Karpas-422 (cell line): ENCODE measurements at regions not wholly inside any gene's neighbourhood (a gene's known extent, or its start where the extent isn't known, plus 50 kb on each side); places are given as distances from the start of the nearest gene placed in this dataset.

Experiments used
- DNase-seq: peaks from one replicate; pipeline ENCODE4 v3.0.0-alpha.2; 2015
- H2AFZ ChIP-seq: fragments of 200-600 bp; sonication (generic); 2 replicates; pipeline ENCODE4 v1.6.1; 2014; ENCODE audit warnings: antibody characterized with exemption, low read length, mixed read lengths
- H3K27ac ChIP-seq: fragments of 200-600 bp; sonication (generic); 2 replicates; pipeline ENCODE4 v1.5.1; 2014; ENCODE audit warnings: mild to moderate bottlenecking, low read length, moderate library complexity
- H3K27me3 ChIP-seq: fragments of 200-600 bp; sonication (generic); 2 replicates; pipeline ENCODE4 v1.6.1; 2014; ENCODE audit warnings: low read length, mixed read lengths
- H3K36me3 ChIP-seq: fragments of 200-600 bp; sonication (generic); 2 replicates; pipeline ENCODE4 v1.6.1; 2014; ENCODE audit warnings: low read length, mixed read lengths; ENCODE audit not compliant: insufficient read depth
- H3K4me1 ChIP-seq: fragments of 200-600 bp; sonication (generic); 2 replicates; pipeline ENCODE4 v1.6.1; 2014; ENCODE audit warnings: mild to moderate bottlenecking, low read length, mixed read lengths
- H3K4me2 ChIP-seq: fragments of 200-600 bp; sonication (generic); 2 replicates; pipeline ENCODE4 v1.6.1; 2014; ENCODE audit warnings: low read length, low read depth, mild to moderate bottlenecking; ENCODE audit not compliant: poor library complexity, severe bottlenecking
- H3K4me3 ChIP-seq: fragments of 200-600 bp; sonication (generic); 2 replicates; pipeline ENCODE4 v1.5.1; 2014; ENCODE audit warnings: mild to moderate bottlenecking, antibody characterized with exemption, low read length, mixed read lengths
- H3K79me2 ChIP-seq: fragments of 200-600 bp; sonication (generic); 2 replicates; pipeline ENCODE4 v1.6.1; 2014; ENCODE audit warnings: mild to moderate bottlenecking, low read length, mixed read lengths
- H3K9ac ChIP-seq: fragments of 200-600 bp; sonication (generic); 2 replicates; pipeline ENCODE4 v1.6.0; 2014; ENCODE audit warnings: low read length
- H3K9me2 ChIP-seq: fragments of 200-600 bp; sonication (generic), shearing (Covaris generic); replicated peaks from 2 replicates; pipeline ENCODE4 v1.6.0; 2014; ENCODE audit warnings: mild to moderate bottlenecking, low read length, moderate library complexity; ENCODE audit not compliant: insufficient read depth
- H3K9me3 ChIP-seq: fragments of 300-700, 200-600 bp; sonication (generic); 2 replicates; pipeline ENCODE4 v1.6.1; 2014; ENCODE audit warnings: low read length, mixed read lengths
- H4K20me1 ChIP-seq: fragments of 200-600 bp; sonication (generic); 2 replicates; pipeline ENCODE4 v1.6.1; 2014; ENCODE audit warnings: mild to moderate bottlenecking, antibody characterized with exemption, low read length, low read depth; ENCODE audit not compliant: insufficient read depth

DNA sequence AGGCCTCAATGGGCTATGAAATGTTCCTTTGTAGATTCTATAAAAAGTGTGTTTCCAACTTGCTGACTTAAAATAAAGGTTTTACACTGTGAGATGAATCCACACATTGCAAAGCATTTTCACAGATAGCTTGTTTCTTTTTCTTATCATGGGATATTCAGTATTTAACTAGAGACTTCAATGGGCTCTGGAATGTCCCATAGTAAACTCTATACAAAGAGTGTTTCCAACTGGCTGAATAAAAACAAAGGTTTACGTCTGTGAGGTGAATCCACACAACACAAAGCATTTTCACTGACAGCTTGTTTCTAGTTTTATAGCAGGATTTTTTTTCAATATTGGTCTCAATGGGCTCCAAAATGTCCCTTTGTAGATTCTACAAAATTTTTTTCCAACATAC, 550.1 kb downstream of the KCNJ18 start:
- Histone ChIP-seq H3K4me2 (no peak overlapping the region), H2AFZ (no peak overlapping the region), H3K9ac (no peak overlapping the region), H3K4me1 (no peaks in the 10 kb centered on the region), H3K36me3 (peaks cover 7% of the 10 kb centered on the region; the same call in 1 of the 2 replicates), H3K79me2 (no peaks in the 10 kb centered on the region), H3K27ac (no peak overlapping the region), H3K9me2 (no peaks in the 10 kb centered on the region), H3K9me3 (no peaks in the 10 kb centered on the region; the same call in none of the 2 replicates), H4K20me1 (no peaks in the 10 kb centered on the region), H3K27me3 (no peaks in the 10 kb centered on the region), H3K4me3 (no peak overlapping the region)
- DNase-seq, result no peak

DNA sequence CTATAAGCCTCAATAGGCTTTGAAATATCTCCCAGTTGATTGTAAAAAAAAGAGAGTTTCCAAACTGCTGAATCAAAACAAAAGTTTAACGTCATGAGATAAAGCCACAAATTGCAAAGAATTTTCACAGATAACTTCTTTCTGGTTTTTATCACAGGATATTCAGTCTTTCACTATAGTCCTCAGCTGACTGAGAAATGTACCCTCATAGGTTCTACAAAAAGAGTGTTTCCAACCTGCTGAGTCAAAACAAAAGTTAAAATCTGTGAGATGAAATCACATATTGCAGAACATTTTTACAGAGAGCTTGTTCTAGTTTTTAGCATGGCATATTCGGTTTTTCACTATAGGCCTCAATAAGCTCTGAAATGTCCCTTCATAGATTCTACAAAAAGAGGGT, 559.2 kb downstream of the KCNJ18 start:
- Histone ChIP-seq H3K4me1 (no peaks in the 10 kb centered on the region), H3K27me3 (no peaks in the 10 kb centered on the region), H4K20me1 (no peaks in the 10 kb centered on the region), H3K27ac (no peak overlapping the region), H3K4me2 (no peak overlapping the region), H3K9ac (no peak overlapping the region), H3K4me3 (no peak overlapping the region), H2AFZ (peak overlapping the region; percentile 44), H3K36me3 (peaks cover 14% of the 10 kb centered on the region; the same call in 1 of the 2 replicates), H3K79me2 (no peaks in the 10 kb centered on the region), H3K9me2 (no peaks in the 10 kb centered on the region), H3K9me3 (peaks cover 38% of the 10 kb centered on the region)
- no peak for DNase-seq

DNA sequence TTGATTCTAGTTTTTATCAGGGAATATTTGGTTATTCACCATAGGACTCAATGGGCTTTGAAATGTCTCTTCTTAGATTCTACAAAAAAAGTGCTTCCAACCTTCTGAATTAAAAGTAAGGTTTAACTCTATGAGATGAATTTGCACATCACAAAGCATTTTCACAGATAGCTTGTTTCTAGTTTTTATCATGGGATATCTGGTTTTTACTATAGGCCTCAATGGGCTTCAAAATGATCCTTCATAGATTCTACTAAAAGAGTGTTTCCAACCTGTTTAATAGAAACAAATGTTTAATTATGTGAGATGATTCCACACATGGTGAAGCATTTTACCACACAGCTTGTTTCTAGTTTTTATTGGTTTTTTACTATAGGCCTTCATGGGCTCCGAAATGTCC, 560.7 kb downstream of the KCNJ18 start:
- Histone ChIP-seq H3K4me1 (no peaks in the 10 kb centered on the region), H3K79me2 (no peaks in the 10 kb centered on the region), H2AFZ (peak overlapping the region; percentile 70; the same call in 1 of the 2 replicates), H3K9me2 (no peaks in the 10 kb centered on the region), H3K4me2 (no peak overlapping the region), H3K27me3 (no peaks in the 10 kb centered on the region), H3K9me3 (peaks cover 39% of the 10 kb centered on the region), H3K9ac (no peak overlapping the region), H3K4me3 (no peak overlapping the region), H4K20me1 (no peaks in the 10 kb centered on the region), H3K27ac (no peak overlapping the region), H3K36me3 (peaks cover 14% of the 10 kb centered on the region; the same call in 1 of the 2 replicates)
- DNase-seq, result no peak

DNA sequence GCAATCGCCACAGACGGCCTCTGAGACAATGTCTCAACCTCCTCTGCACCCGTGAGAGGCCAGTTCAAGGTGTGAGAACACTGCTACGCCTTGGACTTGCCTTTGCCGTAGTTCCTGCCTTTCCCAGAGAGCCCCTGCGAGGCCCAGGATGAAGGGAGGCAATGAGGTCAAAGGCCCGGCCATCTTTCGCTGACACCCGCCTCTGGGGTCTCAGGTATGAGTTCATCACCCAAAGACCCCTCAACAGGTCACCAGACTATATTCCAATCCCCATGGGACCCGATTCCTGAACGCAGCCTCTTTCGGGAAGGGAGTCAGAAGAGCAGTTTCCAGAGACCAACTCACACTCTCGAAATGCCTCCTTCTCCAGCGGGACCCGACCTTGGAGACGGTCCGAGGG, 573.5 kb downstream of the KCNJ18 start:
- Histone ChIP-seq H3K79me2 (no peaks in the 10 kb centered on the region), H3K9ac (no peak overlapping the region), H3K36me3 (no peaks in the 10 kb centered on the region; the same call in 1 of the 2 replicates), H3K9me3 (no peaks in the 10 kb centered on the region), H4K20me1 (no peaks in the 10 kb centered on the region), H3K4me2 (no peak overlapping the region), H2AFZ (no peak overlapping the region), H3K9me2 (no peaks in the 10 kb centered on the region), H3K27ac (no peak overlapping the region), H3K4me1 (no peaks in the 10 kb centered on the region), H3K27me3 (no peaks in the 10 kb centered on the region), H3K4me3 (no peak overlapping the region)
- no peak for DNase-seq

DNA sequence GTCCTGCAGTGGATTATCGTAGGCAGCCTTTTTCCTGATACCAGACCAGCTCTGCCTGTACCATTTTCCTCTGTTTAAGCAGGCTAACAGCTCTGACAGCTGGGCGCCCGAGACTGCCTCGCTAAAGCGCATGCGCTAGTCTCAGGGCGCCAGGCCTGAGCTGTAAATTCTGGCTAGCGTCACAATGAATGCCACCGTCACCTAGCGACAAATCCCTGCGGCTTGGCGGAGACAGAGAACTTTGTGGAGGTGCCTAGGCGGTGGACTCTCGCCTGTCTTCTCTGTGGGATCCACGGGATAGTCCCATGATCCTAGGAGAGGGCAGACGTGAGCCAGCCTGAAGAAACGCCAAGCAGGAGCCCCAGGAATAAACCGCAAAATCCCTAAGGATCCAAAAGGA, 573.9 kb downstream of the KCNJ18 start:
- no peak overlapping the region for H3K9ac ChIP-seq
- no peak for DNase-seq

DNA sequence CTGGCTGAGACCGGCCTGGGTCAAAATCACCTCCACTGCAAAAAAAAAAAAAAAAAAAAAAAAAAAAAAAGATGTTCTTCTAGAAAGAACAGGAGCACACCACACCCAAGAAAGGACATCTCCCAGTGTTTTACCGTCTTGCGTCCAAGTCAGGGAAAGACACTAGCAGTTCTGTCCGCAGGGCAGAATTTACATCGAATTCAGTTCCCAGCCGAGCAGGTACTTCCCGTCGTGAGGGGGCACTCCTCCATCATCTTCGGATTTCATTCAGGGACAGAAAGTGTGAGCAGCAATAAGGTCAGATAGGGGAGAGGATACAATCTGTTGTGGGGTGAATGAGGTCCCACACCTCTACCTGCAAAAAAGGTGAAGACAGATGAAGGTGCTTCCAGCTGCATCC, 574.7 kb downstream of the KCNJ18 start:
- H3K4me2 ChIP-seq, result no peak overlapping the region
- H3K27me3 ChIP-seq, result no peaks in the 10 kb centered on the region
- H3K79me2 ChIP-seq, result no peaks in the 10 kb centered on the region
- H3K4me1 ChIP-seq, result no peaks in the 10 kb centered on the region
- no peak overlapping the region for H3K27ac ChIP-seq
- no peaks in the 10 kb centered on the region; the same call in 1 of the 2 replicates for H3K36me3 ChIP-seq
- H3K9me3 ChIP-seq, result no peaks in the 10 kb centered on the region
- DNase-seq, result peak; percentile 39
- H2AFZ ChIP-seq, result no peak overlapping the region
- no peak overlapping the region for H3K4me3 ChIP-seq
- no peaks in the 10 kb centered on the region for H4K20me1 ChIP-seq
- no peak overlapping the region for H3K9ac ChIP-seq
- no peaks in the 10 kb centered on the region for H3K9me2 ChIP-seq

More for the DNA sequence above, 573.9 kb downstream of the KCNJ18 start:
- H3K36me3 ChIP-seq, result no peaks in the 10 kb centered on the region; the same call in 1 of the 2 replicates
- no peaks in the 10 kb centered on the region for H3K9me3 ChIP-seq
- H2AFZ ChIP-seq, result no peak overlapping the region
- H3K4me1 ChIP-seq, result no peaks in the 10 kb centered on the region
- H3K79me2 ChIP-seq, result no peaks in the 10 kb centered on the region
- no peaks in the 10 kb centered on the region for H4K20me1 ChIP-seq
- H3K27ac ChIP-seq, result no peak overlapping the region
- H3K4me2 ChIP-seq, result no peak overlapping the region
- H3K9me2 ChIP-seq, result no peaks in the 10 kb centered on the region
- H3K4me3 ChIP-seq, result no peak overlapping the region
- no peaks in the 10 kb centered on the region for H3K27me3 ChIP-seq

DNA sequence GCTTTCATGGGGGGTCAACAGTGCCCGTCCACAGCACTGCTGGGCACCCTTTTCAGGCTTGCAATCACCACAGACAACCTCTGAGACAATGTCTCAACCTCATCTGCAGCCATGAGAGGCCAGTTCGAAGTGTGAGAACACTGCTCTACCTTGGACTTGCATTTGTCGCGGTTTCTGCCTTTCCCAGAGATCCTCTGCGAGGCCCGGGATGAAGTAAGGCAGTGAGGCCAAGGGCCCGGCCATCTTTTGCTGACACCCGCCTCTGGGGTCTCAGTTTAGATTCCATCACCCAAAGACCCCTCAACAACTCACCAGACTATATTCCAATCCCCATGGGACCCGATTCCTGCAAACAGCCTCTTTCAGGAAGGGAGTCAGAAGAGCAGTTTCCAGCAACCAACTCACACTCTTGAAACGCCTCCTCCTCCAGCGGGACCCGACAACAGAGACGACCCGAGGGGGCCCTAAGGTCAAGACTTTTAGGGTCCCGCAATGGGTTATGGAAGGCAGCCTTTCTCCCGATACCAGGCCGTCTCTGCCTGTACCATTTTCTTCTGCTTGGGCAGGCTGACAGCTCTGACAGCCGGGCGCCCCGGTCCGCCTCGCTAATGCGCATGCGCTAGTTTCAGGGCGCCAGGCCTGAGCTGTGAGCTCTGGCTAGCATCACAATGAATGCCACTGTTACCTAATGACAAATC, 576.0 kb downstream of the KCNJ18 start:
- Histone ChIP-seq H3K9ac (no peak overlapping the region), H3K4me2 (no peak overlapping the region), H2AFZ (no peak overlapping the region), H3K9me2 (no peaks in the 10 kb centered on the region), H3K36me3 (no peaks in the 10 kb centered on the region; the same call in 1 of the 2 replicates), H3K4me1 (no peaks in the 10 kb centered on the region), H3K27ac (no peak overlapping the region), H3K9me3 (no peaks in the 10 kb centered on the region), H3K79me2 (no peaks in the 10 kb centered on the region), H3K27me3 (no peaks in the 10 kb centered on the region), H4K20me1 (no peaks in the 10 kb centered on the region), H3K4me3 (no peak overlapping the region)
- peak; percentile 27 for DNase-seq

DNA sequence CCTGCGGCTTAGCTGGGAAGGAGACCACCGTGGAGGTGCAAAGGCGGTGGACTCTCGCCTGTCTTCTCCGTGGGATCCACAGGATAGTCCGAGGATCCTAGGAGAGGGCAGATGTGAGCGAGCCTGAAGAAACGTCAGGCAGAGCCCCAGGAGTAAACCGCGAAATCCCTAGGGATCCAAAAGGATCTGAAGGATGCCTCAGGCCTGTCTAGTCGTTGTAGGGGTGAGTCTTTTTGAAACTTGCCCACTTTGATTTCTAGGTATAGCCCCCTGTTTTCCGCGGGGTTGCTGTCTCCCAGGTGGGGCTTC, 576.5 kb downstream of the KCNJ18 start:
- Histone ChIP-seq H2AFZ (no peak overlapping the region), H3K9me3 (no peaks in the 10 kb centered on the region), H3K27ac (no peak overlapping the region), H3K4me2 (no peak overlapping the region), H3K27me3 (no peaks in the 10 kb centered on the region), H3K79me2 (no peaks in the 10 kb centered on the region), H4K20me1 (no peaks in the 10 kb centered on the region), H3K4me1 (no peaks in the 10 kb centered on the region), H3K36me3 (no peaks in the 10 kb centered on the region; the same call in 1 of the 2 replicates), H3K9me2 (no peaks in the 10 kb centered on the region), H3K4me3 (no peak overlapping the region), H3K9ac (no peak overlapping the region)
- DNase-seq, result no peak
